ENCODE measurements at regions not wholly inside any gene's neighbourhood (a gene's known extent, or its start where the extent isn't known, plus 50 kb on each side); places are given as distances from the start of the nearest gene placed in this dataset.
A peak's percentile ranks its signal among the peaks of the same experiment; 100 is the strongest.
"Not testable (repeated sequence)": the region's sequence is repeated elsewhere in the genome, so short reads cannot be mapped to it uniquely, and the experiment has no call there.

GRCh38 chr12:19780460-19780859 lies 341.2 kb downstream of the AEBP2 start:
- intact Hi-C loops (cut with DNase I) = no loop called here
- DNase-seq (ENCODE audit: missing footprints) (no peak), ATAC-seq (no peak)

DNA sequence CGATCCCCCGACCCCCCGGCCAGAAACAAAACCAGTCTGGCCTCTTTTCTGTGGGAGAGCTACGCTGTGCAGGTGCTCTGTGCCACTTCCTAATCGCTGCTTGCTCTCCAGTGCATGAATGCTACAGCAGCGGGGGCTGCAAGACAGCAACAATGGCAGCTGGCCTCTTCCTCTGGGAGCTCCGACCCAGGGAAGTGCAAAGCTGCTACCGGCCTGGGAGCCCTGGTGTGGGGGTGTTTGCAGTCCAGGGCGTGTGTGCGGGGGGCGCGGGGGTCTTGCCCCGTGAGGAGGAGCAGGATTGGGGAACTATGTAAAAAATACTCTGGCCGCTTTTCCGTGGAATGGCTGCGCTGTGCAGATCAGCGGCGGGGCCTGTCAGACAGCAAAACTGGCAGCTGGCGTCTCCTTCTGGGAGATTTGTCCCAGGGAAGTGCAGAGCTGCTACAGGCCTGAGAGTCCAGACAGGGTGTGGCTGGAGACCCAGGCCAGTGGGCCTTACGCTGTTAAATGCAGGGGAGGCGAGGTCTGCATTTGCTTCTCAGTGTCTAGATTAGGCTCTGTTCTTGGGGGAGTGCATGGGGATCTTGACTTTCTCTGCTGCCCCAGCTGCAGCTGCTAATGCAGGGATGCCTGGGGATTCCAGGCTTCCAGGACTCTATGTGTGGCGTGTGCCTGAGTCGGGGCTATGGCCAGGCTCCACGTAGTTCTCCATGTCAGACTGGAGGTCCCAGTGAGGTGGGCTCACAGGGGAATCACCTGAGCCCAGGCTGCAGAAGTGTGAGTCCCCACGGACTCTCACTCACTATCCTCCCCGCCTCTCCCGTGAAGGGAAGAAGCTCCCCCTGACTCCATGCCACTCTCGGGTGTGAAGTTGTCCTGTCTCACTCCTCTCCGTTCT lies 344.5 kb downstream of the AEBP2 start:
- intact Hi-C loops (cut with DNase I) = no loop called here
- ATAC-seq = no peak
- DNase-seq (ENCODE audit: missing footprints) = no peak

GRCh38 chr12:19792028-19792427 lies 352.7 kb downstream of the AEBP2 start:
- ATAC-seq (no peak), DNase-seq (ENCODE audit: missing footprints) (no peak)
- intact Hi-C loops (cut with DNase I) = no loop called here

DNA sequence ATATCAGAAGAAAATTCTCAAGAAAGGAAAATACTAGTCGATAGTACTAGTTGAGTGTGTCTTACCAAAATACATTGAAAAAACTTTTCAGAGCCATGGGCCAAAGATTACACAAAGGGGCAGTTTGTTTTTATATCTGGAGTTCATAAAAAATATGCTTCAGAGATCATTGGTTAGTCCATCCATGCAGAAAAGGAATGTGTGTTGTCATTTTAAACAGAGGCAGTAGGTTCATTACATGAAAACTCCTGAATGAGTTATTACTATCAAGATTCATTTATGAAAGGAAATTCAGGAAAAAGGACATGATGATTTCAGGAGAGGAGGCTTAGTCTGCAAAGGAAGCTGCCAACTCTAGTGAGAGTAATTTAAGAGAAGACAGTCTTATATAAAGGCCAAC lies 354.8 kb downstream of the AEBP2 start:
- ATAC-seq (no peak), DNase-seq (ENCODE audit: missing footprints) (no peak)
- intact Hi-C loops (cut with DNase I) = no loop called here

- no peak for ATAC-seq
Measured at GRCh38 chr12:19799216-19799615, 359.9 kb downstream of the AEBP2 start.

DNA sequence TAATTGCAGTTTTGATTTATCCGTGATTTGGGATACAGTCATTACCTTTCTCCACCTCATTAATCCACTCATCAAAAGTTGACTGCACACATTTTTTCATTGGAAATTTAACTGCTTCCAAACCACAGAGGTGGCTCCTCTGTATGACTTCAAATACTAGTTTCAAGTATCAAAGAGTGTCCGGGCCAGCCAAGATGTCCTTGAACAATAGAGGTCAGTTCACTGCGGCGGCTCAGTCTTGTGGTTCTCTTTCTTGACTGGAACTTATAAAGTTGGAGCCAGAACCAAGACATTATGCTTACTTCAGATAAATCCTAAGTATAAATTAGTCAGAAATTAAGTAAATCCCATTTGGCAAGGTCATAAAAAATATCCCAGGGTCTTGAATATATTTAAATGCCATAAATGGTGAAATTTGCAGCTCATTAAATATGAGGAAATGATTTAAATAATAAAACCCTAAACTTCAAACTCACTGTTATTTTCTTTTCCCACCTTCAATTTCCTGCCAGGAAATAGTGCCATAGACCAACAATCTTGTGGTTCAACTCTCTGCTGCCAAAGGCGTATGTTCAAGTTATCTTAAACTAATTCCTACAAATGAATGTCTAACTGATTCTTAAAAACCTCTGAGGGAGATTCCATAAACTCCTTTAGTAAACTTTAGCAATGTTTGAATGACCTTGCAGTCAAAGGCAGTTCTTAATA lies 360.8 kb downstream of the AEBP2 start:
- ATAC-seq = no peak
- intact Hi-C loops (cut with DNase I) = no loop called here
- DNase-seq (ENCODE audit: missing footprints) = no peak

More at GRCh38 chr12:19799216-19799615, 359.9 kb downstream of the AEBP2 start:
- intact Hi-C loops (cut with DNase I) = no loop called here
- DNase-seq (ENCODE audit: missing footprints) = no peak

GRCh38 chr12:19800884-19801283 lies 361.6 kb downstream of the AEBP2 start:
- no peak for DNase-seq (ENCODE audit: missing footprints)
- peak; percentile 34 for ATAC-seq
- intact Hi-C loops (cut with DNase I) = no loop called here

- intact Hi-C loops (cut with DNase I) = no loop called here
- peak; percentile 39 for DNase-seq (ENCODE audit: missing footprints)
- no peak for ATAC-seq
Measured at GRCh38 chr12:19801941-19802340, 362.6 kb downstream of the AEBP2 start.

DNA sequence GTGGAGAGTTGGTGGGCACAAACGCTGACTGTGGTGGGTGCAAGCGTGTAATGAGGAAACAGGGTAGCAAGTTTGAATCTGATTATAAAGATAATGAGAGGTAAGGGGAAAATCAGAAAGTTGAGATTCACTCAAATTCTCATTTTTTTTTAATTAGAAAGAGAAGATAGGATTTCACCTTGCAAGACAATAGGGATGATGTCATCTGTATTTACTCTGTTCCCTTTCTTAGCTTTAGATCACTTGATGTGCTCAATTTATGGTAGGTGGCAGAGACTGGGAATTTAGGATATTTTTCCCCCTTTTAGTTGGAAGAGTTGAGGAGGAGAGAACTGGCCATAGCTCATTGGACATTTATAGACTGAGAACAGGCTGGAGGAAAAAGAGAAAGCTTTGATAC lies 363.6 kb downstream of the AEBP2 start:
- DNase-seq (ENCODE audit: missing footprints) (peak; percentile 32), ATAC-seq (no peak)
- intact Hi-C loops (cut with DNase I) = no loop called here

GRCh38 chr12:19804737-19805136 lies 365.4 kb downstream of the AEBP2 start:
- DNase-seq (ENCODE audit: missing footprints) = no peak
- no peak for ATAC-seq
- intact Hi-C loops (cut with DNase I) = no loop called here

DNA sequence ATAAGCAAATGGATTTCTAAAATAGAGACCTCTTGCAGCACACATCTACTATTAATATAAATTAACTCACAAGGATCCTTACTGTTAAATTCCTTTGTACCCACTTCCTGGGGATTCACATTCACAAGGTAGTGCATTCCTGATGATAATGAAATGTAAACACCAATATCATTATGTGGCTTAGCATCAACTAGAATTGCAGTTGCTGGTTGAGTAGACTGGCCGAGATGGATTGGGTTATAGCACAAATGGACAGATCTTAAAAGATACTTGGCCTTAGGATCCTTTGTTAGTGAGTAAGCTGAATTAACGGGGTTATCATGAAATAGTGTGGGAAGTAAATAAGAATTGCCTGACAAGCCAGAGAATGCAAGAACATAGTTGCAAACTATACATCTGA lies 369.1 kb downstream of the AEBP2 start:
- intact Hi-C loops (cut with DNase I) = no loop called here
- no peak for ATAC-seq
- DNase-seq (ENCODE audit: missing footprints) = no peak

DNA sequence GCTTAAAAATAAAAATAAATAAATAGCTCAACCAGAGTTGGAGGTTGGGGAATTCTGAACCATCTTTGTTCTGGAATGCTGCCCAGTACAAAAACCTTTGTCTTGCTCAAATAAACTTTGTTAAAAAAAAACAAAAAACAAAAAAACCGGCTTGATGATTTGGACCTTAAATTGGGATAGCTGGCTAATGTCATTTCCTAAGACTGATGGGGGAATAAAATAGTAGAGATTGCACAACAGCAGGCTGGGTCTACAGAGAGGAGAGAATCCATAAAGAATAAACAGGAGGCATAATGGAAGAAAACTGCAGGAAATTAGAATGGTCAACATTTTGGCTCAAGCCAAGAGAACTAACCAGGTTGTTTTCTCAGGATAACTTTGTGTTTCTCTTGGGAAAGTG lies 370.9 kb downstream of the AEBP2 start:
- no peak for DNase-seq (ENCODE audit: missing footprints)
- intact Hi-C loops (cut with DNase I) = no loop called here
- peak; percentile 71 for ATAC-seq

- intact Hi-C loops (cut with DNase I) = no loop called here
- no peak for DNase-seq (ENCODE audit: missing footprints)
- no peak for ATAC-seq
Measured at GRCh38 chr12:19811922-19812321, 372.6 kb downstream of the AEBP2 start.

DNA sequence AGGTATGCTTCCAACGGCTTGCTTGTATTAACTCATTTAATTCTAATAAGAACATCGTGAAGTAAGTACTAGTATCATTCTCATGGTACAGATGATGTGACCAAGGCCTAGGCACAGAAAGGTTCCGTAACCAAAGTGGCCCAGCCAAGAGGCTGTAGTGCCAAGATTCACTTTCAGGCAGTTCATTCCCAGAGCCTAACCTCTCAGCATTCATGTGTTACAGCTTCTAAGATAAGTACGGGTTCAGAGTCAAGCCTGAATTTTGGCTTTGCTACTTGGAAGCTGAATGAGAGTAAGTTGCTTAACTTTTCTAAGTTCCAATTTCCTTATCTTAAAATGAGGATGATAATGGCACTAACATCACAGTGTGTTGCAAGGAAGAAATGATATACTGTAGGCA lies 379.9 kb downstream of the AEBP2 start:
- intact Hi-C loops (cut with DNase I) = no loop called here
- ATAC-seq (peak; percentile 99), DNase-seq (ENCODE audit: missing footprints) (peak; percentile 50)

- no peak for DNase-seq (ENCODE audit: missing footprints)
- intact Hi-C loops (cut with DNase I) = no loop called here
- ATAC-seq = no peak
Measured at GRCh38 chr12:19822476-19822875, 383.2 kb downstream of the AEBP2 start.

DNA sequence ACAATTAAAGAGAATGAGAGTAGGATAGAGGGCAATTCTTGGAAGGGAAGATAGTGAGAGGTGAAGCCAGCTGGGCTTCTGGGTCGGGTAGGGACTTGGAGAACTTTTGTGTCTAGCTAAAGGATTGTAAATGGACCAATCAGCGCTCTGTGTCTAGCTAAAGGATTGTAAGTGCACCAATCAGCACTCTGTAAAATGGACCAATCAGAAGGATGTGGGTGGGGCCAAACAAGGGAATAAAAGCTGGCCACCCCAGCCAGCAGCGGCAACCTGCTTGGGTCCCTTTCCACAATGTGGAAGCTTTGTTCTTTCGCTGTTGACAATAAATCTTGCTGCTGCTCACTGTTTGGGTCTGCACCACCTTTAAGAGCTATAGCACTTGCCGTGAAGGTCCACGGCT lies 384.0 kb downstream of the AEBP2 start:
- DNase-seq (ENCODE audit: missing footprints); ATAC-seq; intact Hi-C loops (cut with DNase I): not testable (repeated sequence)

- ATAC-seq = no peak
- no peak for DNase-seq (ENCODE audit: missing footprints)
Measured at GRCh38 chr12:19826980-19827550, 387.8 kb downstream of the AEBP2 start.

DNA sequence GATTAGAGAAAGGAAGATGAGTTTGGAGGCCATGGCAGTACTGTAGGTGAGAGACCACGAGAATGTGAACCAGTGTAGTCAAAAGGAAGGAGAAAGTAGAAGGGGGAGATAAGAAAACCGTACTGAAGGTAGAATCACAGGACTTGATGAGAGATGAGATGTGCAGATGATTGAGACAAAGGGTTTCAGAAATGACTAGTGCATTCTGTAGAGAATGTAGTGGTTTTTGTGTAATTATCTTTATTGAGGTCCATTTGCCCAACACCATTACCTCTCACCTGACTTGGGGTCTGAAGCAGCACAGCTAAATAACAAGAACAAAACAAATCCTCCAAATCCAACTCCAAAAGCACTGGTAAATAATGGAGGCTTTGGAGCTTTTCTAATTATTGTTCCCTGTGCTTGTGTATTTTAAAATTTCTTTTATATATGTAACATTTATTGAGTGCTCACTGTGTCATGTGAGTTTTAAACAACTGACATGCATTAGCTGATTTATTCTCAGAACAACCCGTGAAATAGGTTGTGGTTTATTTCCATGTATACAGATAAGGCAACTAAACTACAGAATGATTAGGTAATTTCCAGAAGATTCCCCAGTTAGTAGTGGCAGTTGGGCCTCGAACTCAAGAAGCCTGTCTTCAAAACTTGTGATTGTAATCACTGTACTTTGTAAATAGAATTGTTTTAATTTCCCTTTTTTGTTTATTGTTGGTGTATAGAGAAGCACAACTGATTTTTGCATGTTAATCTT lies 390.0 kb downstream of the AEBP2 start:
- ATAC-seq (no peak), DNase-seq (ENCODE audit: missing footprints) (no peak)
- intact Hi-C loops (cut with DNase I) = no loop called here

More at GRCh38 chr12:19826980-19827550, 387.8 kb downstream of the AEBP2 start:
- intact Hi-C loops (cut with DNase I) = no loop called here

DNA sequence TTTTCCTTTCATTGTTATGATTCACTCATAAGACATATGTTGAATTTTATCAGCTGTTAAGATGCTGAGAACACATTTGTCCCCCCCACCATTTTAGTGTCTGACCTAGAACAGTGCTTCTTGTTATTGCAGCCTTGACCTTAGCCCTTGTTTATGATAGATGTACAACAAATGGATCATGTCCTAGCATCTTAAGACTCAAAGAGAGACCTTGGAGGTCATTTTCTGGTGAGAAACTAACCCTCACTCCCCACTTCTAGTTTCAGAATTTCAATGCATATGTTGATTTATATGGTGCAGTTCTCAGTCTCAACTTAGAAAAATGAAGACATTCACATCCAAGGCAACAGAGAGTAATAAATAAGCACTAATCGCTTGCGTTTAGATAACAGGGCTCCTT lies 391.2 kb downstream of the AEBP2 start:
- no peak for ATAC-seq
- intact Hi-C loops (cut with DNase I) = no loop called here
- DNase-seq (ENCODE audit: missing footprints) = no peak

All from Right ventricle myocardium inferior (tissue), 1 donor.